A204.1 (cell line): ENCODE measurements at regions not wholly inside any gene's neighbourhood (a gene's known extent, or its start where the extent isn't known, plus 50 kb on each side); places are given as distances from the start of the nearest gene placed in this dataset.

Experiments used
- FAIRE-seq: peaks from 2 replicates; lab custom pipeline; 2012; peaks lifted over from hg19 to GRCh38; lab: Jason Lieb, UNC

- FAIRE-seq = no peak
Observed at GRCh38 chr5:174412374-174412773, 312.0 kb upstream of the MSX2 start.

GRCh38 chr5:174412941-174413340 lies 311.4 kb upstream of the MSX2 start:
- no peak for FAIRE-seq

- no peak for FAIRE-seq
Observed at GRCh38 chr5:174413567-174414314, 310.6 kb upstream of the MSX2 start.

GRCh38 chr5:174414315-174414710 lies 310.1 kb upstream of the MSX2 start:
- FAIRE-seq = no peak

GRCh38 chr5:174418809-174419539 lies 305.4 kb upstream of the MSX2 start:
- FAIRE-seq = no peak

- FAIRE-seq = peak; percentile 43
Observed at GRCh38 chr5:174419540-174420132, 304.7 kb upstream of the MSX2 start.

- no peak for FAIRE-seq
Observed at GRCh38 chr5:174420651-174421407, 303.6 kb upstream of the MSX2 start.

- FAIRE-seq = no peak
Observed at GRCh38 chr5:174421408-174421805, 303.0 kb upstream of the MSX2 start.

GRCh38 chr5:174423558-174423957 lies 300.8 kb upstream of the MSX2 start:
- no peak for FAIRE-seq

GRCh38 chr5:174424219-174425053 lies 299.9 kb upstream of the MSX2 start:
- FAIRE-seq = no peak

- FAIRE-seq = no peak
Observed at GRCh38 chr5:174425271-174425963, 299.0 kb upstream of the MSX2 start.

- no peak for FAIRE-seq
Observed at GRCh38 chr5:174425964-174426290, 298.5 kb upstream of the MSX2 start.

- FAIRE-seq = no peak
Observed at GRCh38 chr5:174426388-174426787, 298.0 kb upstream of the MSX2 start.

GRCh38 chr5:174426851-174427250 lies 297.5 kb upstream of the MSX2 start:
- FAIRE-seq = no peak

GRCh38 chr5:174427304-174427703 lies 297.1 kb upstream of the MSX2 start:
- FAIRE-seq = no peak

GRCh38 chr5:174428895-174429294 lies 295.5 kb upstream of the MSX2 start:
- no peak for FAIRE-seq

- no peak for FAIRE-seq
Observed at GRCh38 chr5:174430940-174431339, 293.4 kb upstream of the MSX2 start.

GRCh38 chr5:174431504-174431903 lies 292.9 kb upstream of the MSX2 start:
- FAIRE-seq = no peak

GRCh38 chr5:174433098-174433497 lies 291.3 kb upstream of the MSX2 start:
- FAIRE-seq = no peak

GRCh38 chr5:174436750-174437149 lies 287.6 kb upstream of the MSX2 start:
- FAIRE-seq = no peak

GRCh38 chr5:174444479-174445188 lies 279.7 kb upstream of the MSX2 start:
- FAIRE-seq = no peak
